ENCODE measurements at regions not wholly inside any gene's neighbourhood (a gene's known extent, or its start where the extent isn't known, plus 50 kb on each side); places are given as distances from the start of the nearest gene placed in this dataset.

GRCh38 chr6:22444330-22444729, 125.0 kb upstream of the HDGFL1 start:
- TF ChIP-seq CTCF (conservative IDR thresholded peaks at IDR 0.05; ENCODE audit: low read depth in 2 of 2) (no peak), EZH2phosphoT487 (IDR thresholded peaks at IDR 0.05; ENCODE audit: unreplicated experiment) (no peak), POLR2AphosphoS5 (IDR thresholded peaks at IDR 0.05; ENCODE audit: low read depth) (no peak), ZNF114 (CRISPR knock-in tag; IDR thresholded peaks at IDR 0.05) (no peak), REST (IDR thresholded peaks at IDR 0.05; ENCODE audit: unreplicated experiment) (no peak)

Data from GM23338 (cell line).